GM03348 (cell line): ENCODE measurements at regions not wholly inside any gene's neighbourhood (a gene's known extent, or its start where the extent isn't known, plus 50 kb on each side); places are given as distances from the start of the nearest gene placed in this dataset.

Experiments
- DNase-seq: peaks from one replicate; pipeline ENCODE4 v3.0.0; 2012; ENCODE audit warnings: low spot score

DNA sequence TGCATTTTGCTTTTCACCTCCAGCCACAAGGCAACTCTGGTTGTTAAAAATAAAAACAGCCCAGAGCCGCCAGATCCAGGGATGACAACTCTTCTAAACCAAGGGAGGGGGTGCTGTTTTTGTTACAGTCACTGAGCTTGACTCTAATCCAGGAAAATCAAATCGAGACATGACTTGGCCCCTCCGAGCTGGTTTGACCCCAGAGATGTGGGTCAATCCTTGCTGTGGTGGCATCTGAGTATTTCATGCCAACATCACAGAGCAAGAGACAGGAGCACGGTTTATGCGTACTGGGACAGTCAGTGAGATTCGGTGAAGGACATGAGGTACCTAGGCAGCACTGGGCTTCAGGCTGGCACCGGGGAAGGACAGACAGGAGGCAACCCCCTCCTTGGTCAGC is 88.8 kb upstream of the ZMIZ1 start:
- DNase-seq = no peak

DNA sequence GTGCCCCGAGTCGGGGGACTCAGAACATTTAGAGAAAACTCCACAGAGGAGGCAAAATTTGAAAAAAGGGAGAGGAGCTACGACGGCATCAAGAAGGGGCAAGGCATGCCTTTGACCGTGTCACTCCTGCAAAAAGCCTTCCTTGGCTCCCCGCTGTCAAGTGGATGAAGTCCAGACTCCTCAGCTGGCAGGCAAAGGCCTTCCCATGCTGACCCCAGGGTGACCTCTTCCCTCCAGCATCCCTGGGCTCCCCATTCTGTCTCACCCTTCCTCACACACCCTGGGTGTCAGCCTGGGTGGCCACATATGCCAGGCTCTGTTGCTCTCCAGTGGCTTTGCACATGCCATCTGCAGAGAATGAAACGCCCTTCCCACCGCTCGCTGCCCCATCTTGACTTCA is 88.4 kb upstream of the ZMIZ1 start:
- DNase-seq = no peak

GRCh38 chr10:78980815-78981214 is 88.0 kb upstream of the ZMIZ1 start:
- no peak for DNase-seq

DNA sequence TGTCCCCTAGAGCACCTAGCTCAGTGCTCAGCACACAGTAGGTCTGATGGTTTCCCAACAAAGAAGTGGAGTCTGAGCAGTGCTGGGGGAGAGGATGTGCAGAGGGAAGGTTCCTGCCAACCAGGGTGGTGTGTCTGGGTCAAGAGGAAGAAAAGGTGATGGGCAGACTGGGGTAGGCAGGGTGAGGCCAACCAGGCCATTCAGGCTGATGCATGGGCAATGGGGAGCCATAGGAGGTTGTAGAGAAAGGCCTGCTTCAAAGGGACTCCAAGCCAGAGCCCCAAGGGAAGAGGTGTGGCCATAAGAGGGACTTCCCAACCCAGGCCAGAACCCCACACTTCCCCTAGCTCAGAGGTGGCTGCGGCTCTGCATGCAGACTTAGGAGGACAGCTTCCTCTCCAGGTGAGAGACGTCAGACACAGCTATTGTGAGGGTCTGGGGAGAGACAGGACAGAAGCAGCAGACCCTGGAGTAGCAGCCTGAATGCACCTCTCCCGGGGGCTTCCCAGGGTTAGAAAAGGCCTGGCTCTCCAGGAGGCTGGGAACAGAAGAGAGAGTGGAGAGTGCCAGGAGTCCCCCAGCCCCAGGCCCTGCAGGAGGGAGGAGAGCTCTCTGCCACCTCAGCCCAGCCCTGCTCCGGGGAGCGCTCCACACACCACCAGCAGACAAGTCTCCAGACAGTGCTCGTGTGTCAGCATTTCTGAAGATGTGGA is 87.4 kb upstream of the ZMIZ1 start:
- DNase-seq = no peak

GRCh38 chr10:78981970-78982281 is 86.8 kb upstream of the ZMIZ1 start:
- DNase-seq = peak; percentile 19

DNA sequence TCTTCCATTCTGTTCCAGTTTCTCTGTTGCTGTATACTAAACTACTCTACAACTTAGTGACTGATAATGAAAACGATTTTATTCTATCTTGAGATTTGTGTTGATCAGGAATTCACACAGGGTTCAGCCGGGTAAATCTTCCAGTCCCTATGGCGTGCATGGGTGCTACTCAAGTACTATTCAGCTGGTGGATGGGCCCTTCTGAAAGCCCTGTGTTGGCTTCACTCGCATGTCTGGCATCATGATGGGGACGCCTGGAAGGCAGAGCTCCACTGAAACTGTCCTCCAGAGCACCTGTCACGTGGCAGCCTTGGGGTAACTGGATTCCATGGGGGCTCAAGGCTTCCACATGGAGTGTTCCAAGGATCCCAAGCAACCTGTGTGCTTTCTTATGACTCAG is 86.0 kb upstream of the ZMIZ1 start:
- DNase-seq = no peak

- DNase-seq = no peak
These were observed 85.2 kb upstream of the ZMIZ1 start for GRCh38 chr10:78983608-78984007.

DNA sequence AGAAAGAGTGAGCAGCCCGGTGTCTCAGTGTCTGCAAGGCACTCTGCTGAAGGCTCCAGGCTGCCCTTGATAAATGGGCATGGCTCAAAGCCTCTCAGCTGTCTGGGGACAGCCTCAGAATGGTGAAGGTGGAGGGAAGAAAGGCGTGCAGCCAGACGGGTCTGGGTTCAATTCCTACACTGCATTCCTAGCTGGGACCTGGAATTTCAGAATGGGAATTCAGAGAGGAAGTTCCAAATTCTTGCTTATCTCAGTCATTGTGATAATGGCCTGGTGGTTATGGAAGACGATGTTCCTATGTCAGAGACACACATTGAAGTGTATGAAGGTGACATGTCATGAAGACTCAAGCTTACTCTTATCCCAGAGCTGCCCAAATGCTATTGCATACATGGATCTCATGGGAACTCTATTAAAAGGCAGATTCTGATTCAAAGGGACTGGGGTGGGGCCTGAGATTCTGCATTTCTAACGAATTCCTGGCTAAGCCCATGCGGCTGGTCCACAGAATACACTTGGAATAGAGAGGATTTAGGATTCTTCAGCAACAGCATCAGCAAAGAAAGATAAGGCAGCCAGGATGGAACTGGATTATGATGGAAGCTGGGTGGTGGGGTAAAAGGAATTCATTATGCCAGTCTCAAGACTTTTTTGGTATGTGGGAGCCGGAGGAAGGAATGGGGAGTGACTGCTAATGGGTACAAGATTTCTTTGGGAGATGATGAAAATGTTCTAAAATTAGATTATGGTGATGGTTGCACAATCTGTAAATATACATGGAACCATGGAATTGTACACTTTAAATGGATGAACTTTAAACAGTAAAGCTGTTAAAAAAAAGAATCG is 82.6 kb upstream of the ZMIZ1 start:
- DNase-seq = peak; percentile 60

DNA sequence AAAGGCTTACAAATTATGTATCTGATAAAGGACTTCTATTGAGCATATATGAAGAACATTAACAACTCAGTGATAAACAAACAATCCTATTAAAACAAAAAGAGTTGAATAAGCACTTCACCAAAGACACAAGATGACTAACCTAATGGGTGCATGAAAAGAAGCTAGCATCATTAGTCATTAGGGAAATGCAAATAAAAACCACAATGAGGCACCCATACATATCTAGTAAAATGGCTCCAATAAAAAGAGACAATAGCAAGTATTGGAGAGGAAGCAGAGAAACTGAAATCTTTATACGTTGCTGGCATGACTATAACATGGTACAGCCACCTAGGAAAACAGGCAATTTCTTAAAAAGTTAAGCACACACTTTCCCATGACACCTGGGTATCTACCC is 77.6 kb upstream of the ZMIZ1 start:
- peak; percentile 21 for DNase-seq

DNA sequence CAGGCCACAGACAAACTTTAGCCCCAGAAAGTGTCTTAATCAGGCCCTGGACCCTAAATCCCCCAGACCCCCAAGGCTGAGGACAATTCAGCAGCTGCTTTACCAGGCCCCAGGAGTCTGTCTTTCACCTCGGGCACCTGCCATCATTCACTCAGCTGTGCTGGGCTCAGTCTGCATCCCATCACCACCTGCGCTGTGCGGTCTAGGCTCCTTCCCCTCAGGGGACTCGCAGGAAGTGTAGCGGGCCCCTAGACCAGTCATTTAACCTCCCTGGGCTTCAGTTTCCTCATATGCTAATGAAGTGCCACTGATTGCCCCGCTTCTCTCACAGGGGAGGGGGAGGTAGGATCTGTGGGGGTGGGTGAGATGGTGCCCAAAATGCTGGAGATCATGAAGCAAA is 76.4 kb upstream of the ZMIZ1 start:
- no peak for DNase-seq

DNA sequence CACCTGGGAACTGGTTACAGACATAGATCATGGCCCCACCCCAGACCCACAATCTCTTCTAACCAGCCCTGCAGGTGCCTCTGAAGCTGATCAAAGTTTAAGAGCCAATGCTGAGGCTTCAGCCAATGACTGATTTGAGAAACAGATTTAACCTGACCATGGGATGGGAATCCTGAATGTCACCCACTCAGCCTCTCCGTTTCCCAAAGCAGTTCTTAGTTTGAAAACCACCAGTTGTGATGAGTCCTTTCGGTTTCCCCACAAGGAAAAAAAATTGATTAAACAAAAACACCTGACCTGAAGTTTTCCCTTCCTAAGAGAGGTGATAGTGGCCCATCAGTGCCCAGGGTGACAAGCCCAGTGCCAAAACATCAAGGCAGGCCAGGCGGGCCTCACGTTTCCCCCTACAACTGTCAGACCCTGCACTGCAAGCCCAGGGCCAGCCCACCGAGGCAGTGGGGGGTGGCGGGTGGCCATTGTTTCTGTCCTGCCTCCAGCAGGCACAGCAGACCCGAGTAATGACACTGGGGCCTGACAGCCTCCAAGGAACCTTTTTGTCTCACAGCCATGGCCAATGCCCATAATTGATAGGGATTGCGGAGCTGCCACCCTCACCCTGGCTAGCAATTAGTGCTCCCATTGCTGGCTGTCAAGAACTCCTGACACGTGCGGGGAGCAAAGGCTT is 75.4 kb upstream of the ZMIZ1 start:
- no peak for DNase-seq

DNA sequence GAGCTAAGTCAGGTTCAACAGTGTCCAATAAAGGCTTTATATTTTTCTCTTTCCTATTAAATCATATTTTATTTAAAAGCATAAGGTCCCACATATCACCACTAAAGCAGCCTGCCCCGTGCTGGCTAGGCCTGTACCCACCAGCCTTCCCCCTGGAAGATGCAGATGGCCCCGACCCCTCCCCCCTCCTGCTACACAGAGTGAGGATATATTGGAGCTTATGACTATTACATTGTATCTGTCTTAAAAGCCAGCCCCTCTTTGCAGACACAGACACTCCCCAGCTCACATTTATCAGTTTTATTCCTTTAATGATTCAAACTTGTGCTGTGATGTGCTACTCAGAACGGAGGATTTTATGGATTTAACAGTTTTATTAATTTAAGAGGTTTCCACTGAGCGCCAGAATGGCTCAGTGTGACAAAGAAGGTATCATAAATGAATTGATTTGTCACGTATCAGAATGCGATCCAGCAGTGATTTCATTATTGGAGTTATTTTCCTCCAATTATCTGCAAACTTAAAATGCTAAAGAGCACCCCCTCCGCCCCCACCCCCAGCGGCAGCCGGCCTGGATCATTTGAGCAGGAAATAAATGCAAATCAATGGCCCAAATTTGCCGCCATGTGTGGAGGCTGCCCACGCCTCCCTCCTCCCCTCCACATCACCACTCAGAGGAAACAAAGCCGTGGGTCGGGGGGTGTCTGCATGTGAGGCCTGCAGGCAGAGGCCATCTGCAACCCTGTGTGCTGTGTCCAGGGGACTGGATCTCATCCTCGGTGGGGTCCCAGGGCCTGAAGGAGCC is 72.6 kb upstream of the ZMIZ1 start:
- no peak for DNase-seq

- DNase-seq = no peak
These were observed 72.0 kb upstream of the ZMIZ1 start for GRCh38 chr10:78996792-78997129.

GRCh38 chr10:78997635-78998618 is 70.8 kb upstream of the ZMIZ1 start:
- peak; percentile 23 for DNase-seq

- DNase-seq = peak; percentile 20
These were observed 67.5 kb upstream of the ZMIZ1 start for GRCh38 chr10:79001082-79001885.

- DNase-seq = no peak
These were observed 66.4 kb upstream of the ZMIZ1 start for GRCh38 chr10:79002336-79002735.

DNA sequence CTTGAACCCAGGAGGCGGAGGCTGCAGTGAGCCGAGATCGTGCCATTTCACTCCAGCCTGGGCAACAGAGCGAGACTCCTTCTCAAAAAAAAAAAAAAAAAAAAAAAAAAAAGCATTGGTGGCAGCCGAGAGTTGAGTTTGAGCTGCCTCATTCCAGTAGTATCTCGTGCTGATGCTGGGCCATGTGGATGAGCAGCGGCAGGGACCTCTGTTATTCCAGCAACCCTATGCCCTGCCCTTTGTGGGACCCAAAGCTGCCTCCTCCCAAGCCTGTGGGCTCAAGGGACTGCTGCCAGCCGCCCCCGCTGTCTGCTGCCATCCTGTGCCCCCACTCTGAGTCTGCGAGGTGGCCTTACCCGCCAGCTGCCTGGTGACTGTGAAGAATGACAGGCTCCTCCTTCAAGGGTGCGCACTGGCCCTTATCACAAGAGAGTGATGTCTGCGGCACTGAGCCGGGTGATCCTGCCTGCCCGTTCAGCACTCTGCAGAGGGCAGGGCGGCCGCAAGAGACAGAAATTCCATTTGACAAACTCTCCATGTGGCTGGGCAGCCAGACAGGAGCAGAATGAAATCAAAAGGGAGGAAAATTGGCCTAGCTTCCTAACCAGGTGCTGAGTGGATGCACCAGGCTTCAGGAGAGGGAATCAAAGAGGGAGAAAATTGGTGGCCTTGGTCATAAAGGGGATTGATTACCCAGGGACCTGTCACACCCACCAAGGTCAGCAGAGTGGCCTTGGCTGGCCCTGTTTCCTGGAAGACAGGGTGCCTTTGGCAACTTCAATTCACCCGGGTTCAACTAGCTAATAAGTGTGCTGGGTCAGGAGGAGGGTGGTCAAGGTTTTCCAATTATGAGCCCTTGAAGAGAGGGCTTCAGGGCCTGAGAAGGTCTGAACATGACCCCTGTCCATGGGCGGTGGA is 65.3 kb upstream of the ZMIZ1 start:
- DNase-seq = no peak

GRCh38 chr10:79004311-79004710 is 64.5 kb upstream of the ZMIZ1 start:
- DNase-seq = no peak

DNA sequence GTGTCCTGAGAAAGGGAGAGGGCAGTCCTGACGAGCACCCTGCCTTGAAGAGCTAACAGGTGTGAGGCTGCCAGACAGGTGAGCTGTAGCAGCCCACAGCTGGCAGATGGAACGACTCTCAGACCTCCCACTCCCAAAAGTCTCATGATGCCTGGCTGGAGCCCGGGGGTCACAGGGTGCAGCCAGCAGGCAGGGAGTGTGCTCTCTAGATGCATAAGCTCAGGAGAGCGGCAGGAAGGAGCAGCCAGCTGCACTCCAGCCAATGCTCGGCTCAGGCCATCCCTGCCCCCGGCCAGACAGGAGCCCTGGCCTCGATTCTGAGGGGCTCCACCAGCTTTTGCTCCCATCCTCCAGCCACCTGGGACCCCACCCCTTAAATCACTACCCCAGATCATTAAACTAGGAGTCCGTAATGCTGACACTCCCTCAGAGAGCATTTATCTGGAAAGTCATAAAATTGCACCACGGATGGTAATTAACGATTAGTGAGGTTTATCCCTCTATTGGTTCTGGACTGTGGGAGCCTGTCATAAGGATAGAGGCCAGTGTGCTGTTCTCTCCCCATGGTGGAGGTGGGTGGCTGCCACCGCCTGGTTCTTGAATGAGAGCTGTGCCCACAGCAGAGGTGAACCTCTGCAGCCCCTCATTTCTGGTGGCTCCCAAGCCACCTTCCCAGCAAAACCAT is 63.5 kb upstream of the ZMIZ1 start:
- no peak for DNase-seq
